ENCODE measurements at regions not wholly inside any gene's neighbourhood (a gene's known extent, or its start where the extent isn't known, plus 50 kb on each side); places are given as distances from the start of the nearest gene placed in this dataset.

DNA sequence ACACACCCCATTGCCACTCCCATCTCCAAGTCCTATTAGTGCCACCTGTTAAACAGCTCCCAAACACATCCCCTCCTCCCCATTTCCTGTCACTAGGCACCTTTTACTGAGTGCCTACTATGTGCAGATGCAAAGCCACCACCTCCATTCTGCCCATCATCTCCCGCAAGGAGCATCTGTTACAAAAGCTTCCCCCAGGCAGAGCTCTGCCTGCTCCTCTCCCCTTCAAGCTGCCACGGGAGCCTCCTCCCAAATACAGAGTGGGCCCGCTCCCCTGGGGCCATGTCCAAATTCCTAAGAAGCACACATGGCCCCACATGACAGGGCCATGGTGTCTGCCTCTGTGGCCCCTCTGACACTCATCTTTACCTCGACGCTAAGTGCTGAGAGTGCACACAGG lies 149.7 kb downstream of the OAT start:
- TF ChIP-seq, protein P1, sequence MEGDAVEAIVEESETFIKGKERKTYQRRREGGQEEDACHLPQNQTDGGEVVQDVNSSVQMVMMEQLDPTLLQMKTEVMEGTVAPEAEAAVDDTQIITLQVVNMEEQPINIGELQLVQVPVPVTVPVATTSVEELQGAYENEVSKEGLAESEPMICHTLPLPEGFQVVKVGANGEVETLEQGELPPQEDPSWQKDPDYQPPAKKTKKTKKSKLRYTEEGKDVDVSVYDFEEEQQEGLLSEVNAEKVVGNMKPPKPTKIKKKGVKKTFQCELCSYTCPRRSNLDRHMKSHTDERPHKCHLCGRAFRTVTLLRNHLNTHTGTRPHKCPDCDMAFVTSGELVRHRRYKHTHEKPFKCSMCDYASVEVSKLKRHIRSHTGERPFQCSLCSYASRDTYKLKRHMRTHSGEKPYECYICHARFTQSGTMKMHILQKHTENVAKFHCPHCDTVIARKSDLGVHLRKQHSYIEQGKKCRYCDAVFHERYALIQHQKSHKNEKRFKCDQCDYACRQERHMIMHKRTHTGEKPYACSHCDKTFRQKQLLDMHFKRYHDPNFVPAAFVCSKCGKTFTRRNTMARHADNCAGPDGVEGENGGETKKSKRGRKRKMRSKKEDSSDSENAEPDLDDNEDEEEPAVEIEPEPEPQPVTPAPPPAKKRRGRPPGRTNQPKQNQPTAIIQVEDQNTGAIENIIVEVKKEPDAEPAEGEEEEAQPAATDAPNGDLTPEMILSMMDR (IDR thresholded peaks at IDR 0.05): no peak
- TF ChIP-seq POLR2A (IDR thresholded peaks at IDR 0.05): no peak
